HCT116 (cell line): ENCODE measurements at regions not wholly inside any gene's neighbourhood (a gene's known extent, or its start where the extent isn't known, plus 50 kb on each side); places are given as distances from the start of the nearest gene placed in this dataset.

ENCODE experiments used
- ATAC-seq: fragments of 200-7000 bp; cut with Tn5 transposase; 2 replicates; pipeline ENCODE4 v1.9.1; 2020; ENCODE audit warnings: mild to moderate bottlenecking, moderate library complexity
- BruUV-seq: library from RNA; stranded (reverse); fragments of 400-500 nt; replicated peaks from 2 replicates; lab custom pipeline; 2021; lab: Mats Ljungman, UMichigan
- CTCF ChIA-PET: fragments of 300-600 bp; sonication (Branson Sonifier 250); formaldehyde crosslinking; loops from one replicate; lab custom pipeline; 2021; ENCODE audit warnings: antibody characterized with exemption; lab: Charles Lee
- POLR2A ChIA-PET: fragments of 300-600, 350-600 bp; sonication (Branson Sonifier 250); formaldehyde crosslinking; loops from one replicate; lab custom pipeline; 2021; ENCODE audit warnings: antibody characterized with exemption; lab: Charles Lee
- RAD21 ChIA-PET, 2 experiments: fragments of 300-600 bp; sonication (Branson Sonifier 250); formaldehyde crosslinking; loops; one replicate each; lab custom pipeline; 2023; ENCODE audit warnings: low total read pairs in 2 of 2; ENCODE audit not compliant: uncharacterized antibody in 2 of 2, unreplicated experiment in 2 of 2, low non-redundant PET in 1 of 2; lab: Charles Lee
- DNase-seq: peaks from one replicate; pipeline ENCODE4 v3.0.0-alpha.2; 2010; ENCODE audit warnings: low read depth, low spot score
- H2AFZ ChIP-seq: fragments of 200-600 bp; shearing (Covaris generic), sonication (generic); 2 replicates; pipeline ENCODE4 v1.6.1; 2017; ENCODE audit warnings: low read depth, mixed run types, mixed read lengths, antibody characterized with exemption, low read length; ENCODE audit not compliant: poor library complexity, severe bottlenecking
- H3K27ac ChIP-seq: 2 replicates; pipeline ENCODE4 v1.5.1; 2012; ENCODE audit warnings: low read depth, low read length
- H3K27me3 ChIP-seq: fragments of 200-600 bp; sonication (generic); 2 replicates; pipeline ENCODE4 v1.6.1; 2016; ENCODE audit warnings: mixed run types, low read length, mixed read lengths; ENCODE audit not compliant: insufficient read depth
- H3K36me3 ChIP-seq, 2 experiments: fragments of 200-500 bp in 1 of 2; fragments of 200-600 bp in 1 of 2; sonication (Bioruptor generic) in 1 of 2; sonication (generic) in 1 of 2; 2 replicates each; pipeline versions ENCODE4 v1.5.1 to v1.6.1; 2014 to 2016; ENCODE audit warnings: low read length in 2 of 2, inconsistent platforms in 1 of 2, mixed read lengths in 1 of 2, mixed run types in 1 of 2; ENCODE audit not compliant: insufficient read depth in 2 of 2, control insufficient read depth in 1 of 2
- H3K4me1 ChIP-seq, 2 experiments: fragments of 200-600 bp in 1 of 2; sonication (generic) in 1 of 2; 2 replicates each; pipeline versions ENCODE4 v1.5.1 to v1.6.1; 2012 to 2017; ENCODE audit warnings: low read length in 2 of 2, inconsistent platforms in 1 of 2, mild to moderate bottlenecking in 1 of 2, mixed read lengths in 1 of 2, mixed run types in 1 of 2, moderate library complexity in 1 of 2; ENCODE audit not compliant: insufficient read depth in 2 of 2, control insufficient read depth in 1 of 2
- H3K4me2 ChIP-seq: fragments of 200-600 bp; sonication (generic); 2 replicates; pipeline ENCODE4 v1.6.1; 2017; ENCODE audit warnings: mixed run types, low read length, mixed read lengths
- H3K4me3 ChIP-seq, 2 experiments: fragments of 200-600 bp in 1 of 2; sonication (generic) in 1 of 2; replicated peaks in 1 of 2; 2 replicates each; pipeline ENCODE4 v1.5.1; 2011 to 2016; ENCODE audit warnings: low read length in 2 of 2, control low read depth in 1 of 2, low read depth in 1 of 2, mild to moderate bottlenecking in 1 of 2, mixed read lengths in 1 of 2, mixed run types in 1 of 2
- H3K79me2 ChIP-seq: fragments of 200-600 bp; sonication (generic); 2 replicates; pipeline ENCODE4 v1.6.1; 2017; ENCODE audit warnings: mild to moderate bottlenecking, mixed run types, low read length, moderate library complexity, mixed read lengths; ENCODE audit not compliant: insufficient read depth
- H3K9ac ChIP-seq: fragments of 200-600 bp; sonication (generic); 2 replicates; pipeline ENCODE4 v1.6.1; 2016; ENCODE audit warnings: low read length, mixed read lengths
- H3K9me2 ChIP-seq: fragments of 200-600 bp; sonication (generic), shearing (Covaris generic); 2 replicates; pipeline ENCODE4 v1.6.1; 2017; ENCODE audit warnings: mixed run types, mild to moderate bottlenecking, moderate library complexity; ENCODE audit not compliant: insufficient read depth
- H3K9me3 ChIP-seq, 2 experiments: fragments of 200-500 bp in 1 of 2; fragments of 200-600 bp in 1 of 2; sonication (Bioruptor generic) in 1 of 2; sonication (generic) in 1 of 2; 2 replicates each; pipeline ENCODE4 v1.6.1; 2014 to 2017; ENCODE audit warnings: low read length in 2 of 2, mixed read lengths in 2 of 2, inconsistent platforms in 1 of 2, low read depth in 1 of 2, mild to moderate bottlenecking in 1 of 2, mixed run types in 1 of 2, moderate library complexity in 1 of 2; ENCODE audit not compliant: control insufficient read depth in 1 of 2, insufficient read depth in 1 of 2
- H4K20me1 ChIP-seq: fragments of 200-600 bp; sonication (generic), shearing (Covaris generic); 2 replicates; pipeline ENCODE4 v1.6.1; 2017; ENCODE audit warnings: mixed run types, mild to moderate bottlenecking, moderate library complexity; ENCODE audit not compliant: insufficient read depth
- CBX3 ChIP-seq: IDR thresholded peaks from 2 replicates; pipeline ENCODE4 v1.6.1; 2012; ENCODE audit warnings: low read depth
- CEBPB ChIP-seq: IDR thresholded peaks from 2 replicates; pipeline ENCODE4 v1.6.1; 2012; ENCODE audit warnings: low read depth
- EGR1 ChIP-seq: IDR thresholded peaks from 2 replicates; pipeline ENCODE4 v1.6.1; 2012; ENCODE audit warnings: low read depth
- ELF1 ChIP-seq: IDR thresholded peaks from 2 replicates; pipeline ENCODE4 v1.6.1; 2012; ENCODE audit warnings: low read depth, borderline replicate concordance
- EZH2 ChIP-seq: fragments of 200-600 bp; sonication (generic); IDR thresholded peaks from 2 replicates; pipeline ENCODE4 v1.6.1; 2017; ENCODE audit warnings: antibody characterized with exemption, mixed run types
- FOSL1 ChIP-seq: IDR thresholded peaks from 2 replicates; pipeline ENCODE4 v1.6.1; 2012; ENCODE audit warnings: low read depth
- JUND ChIP-seq: IDR thresholded peaks from 2 replicates; pipeline ENCODE4 v1.6.1; 2012
- POLR2A ChIP-seq: IDR thresholded peaks from 2 replicates; pipeline ENCODE4 v1.7.0; 2011; ENCODE audit warnings: borderline replicate concordance; ENCODE audit not compliant: insufficient read depth, insufficient read length; ENCODE audit errors: extremely low read depth
- POLR2AphosphoS5 ChIP-seq: IDR thresholded peaks from 2 replicates; pipeline ENCODE4 v1.6.1; 2011; ENCODE audit warnings: mild to moderate bottlenecking, low read depth, low read length, moderate library complexity
- RAD21 ChIP-seq: IDR thresholded peaks from 2 replicates; pipeline ENCODE4 v1.6.1; 2012; ENCODE audit warnings: low read depth, mild to moderate bottlenecking
- SIN3A ChIP-seq: IDR thresholded peaks from 2 replicates; pipeline ENCODE4 v1.6.1; 2012; ENCODE audit warnings: low read depth
- SP1 ChIP-seq: IDR thresholded peaks from 2 replicates; pipeline ENCODE4 v1.6.1; 2012; ENCODE audit warnings: low read depth
- SRF ChIP-seq: IDR thresholded peaks from 2 replicates; pipeline ENCODE4 v1.6.1; 2012; ENCODE audit warnings: low read depth
- TCF7L2 ChIP-seq: IDR thresholded peaks from 2 replicates; pipeline ENCODE4 v1.7.0; 2011; ENCODE audit warnings: borderline replicate concordance, inconsistent platforms; ENCODE audit not compliant: insufficient read depth, insufficient read length; ENCODE audit errors: extremely low read depth
- YY1 ChIP-seq: IDR thresholded peaks from 2 replicates; pipeline ENCODE4 v1.6.1; 2011; ENCODE audit warnings: low read length, low read depth, moderate library complexity, mild to moderate bottlenecking; ENCODE audit not compliant: insufficient replicate concordance; ENCODE audit errors: extremely low read depth
- ZFX ChIP-seq: fragments of 450-650 bp; IDR thresholded peaks from 2 replicates; pipeline ENCODE4 v1.6.1; 2017
- intact Hi-C: fragments of 100-400 bp; cut with micrococcal nuclease; formaldehyde crosslinking; loops from 2 replicates; pipeline ENCODE4 v1.10.0; 2022
- TF ChIP-seq, protein P1 (sequence below): IDR thresholded peaks from 2 replicates; pipeline ENCODE4 v1.6.1; 2012
- TF ChIP-seq, protein P2 (sequence below): IDR thresholded peaks from 2 replicates; pipeline ENCODE4 v1.6.1; 2012
- TF ChIP-seq, protein P3 (sequence below), 3 experiments: fragments of 200-600 bp in 1 of 3; sonication (generic) in 1 of 3; IDR thresholded peaks in 2 of 3; conservative IDR thresholded peaks in 1 of 3; 2 replicates each; pipeline ENCODE4 v1.5.1; 2012 to 2017; ENCODE audit warnings: low read depth in 2 of 3, low read length in 2 of 3, antibody characterized with exemption in 1 of 3, borderline replicate concordance in 1 of 3, control low read depth in 1 of 3, mild to moderate bottlenecking in 1 of 3, mixed read lengths in 1 of 3, mixed run types in 1 of 3, moderate library complexity in 1 of 3; ENCODE audit not compliant: insufficient read depth in 1 of 3
- TF ChIP-seq, protein P4 (sequence below): IDR thresholded peaks from 2 replicates; pipeline ENCODE4 v1.6.1; 2011; ENCODE audit warnings: mild to moderate bottlenecking, low read length, moderate library complexity; ENCODE audit not compliant: insufficient replicate concordance; ENCODE audit errors: extremely low read depth

DNA sequence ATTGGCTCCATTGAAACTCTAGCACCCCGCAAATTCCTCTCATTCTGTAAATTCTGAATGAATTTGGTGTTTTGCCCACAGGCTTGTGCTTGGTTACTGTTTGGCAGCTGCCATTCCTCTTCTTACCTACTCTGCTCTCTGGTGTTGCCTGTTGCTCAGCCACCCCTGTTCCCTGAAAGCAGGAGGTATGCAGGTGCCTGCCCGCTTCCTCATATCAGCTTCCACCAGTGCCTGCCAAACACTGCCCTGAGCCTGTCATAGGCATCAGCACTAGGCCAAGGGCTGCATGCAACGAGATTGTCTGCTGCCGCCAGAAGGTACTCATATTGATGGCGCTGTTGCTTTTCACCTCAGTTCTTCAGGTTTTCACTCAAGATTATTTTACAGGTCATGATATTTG, 978.1 kb downstream of the C4orf33 start:
- RAD21 ChIA-PET: no interaction called here
- intact Hi-C loops: no loop called here
- no peaks in the 10 kb centered on the region for H4K20me1 ChIP-seq
- TF ChIP-seq RAD21: no peak
- no peak for TF ChIP-seq POLR2A
- no peak for TF ChIP-seq TCF7L2
- no peak for TF ChIP-seq POLR2AphosphoS5
- no peak for TF ChIP-seq ZFX
- TF ChIP-seq JUND: no peak
- no peak for TF ChIP-seq SIN3A
- no peak for TF ChIP-seq YY1
- no peak for TF ChIP-seq ELF1
- TF ChIP-seq, protein P1, sequence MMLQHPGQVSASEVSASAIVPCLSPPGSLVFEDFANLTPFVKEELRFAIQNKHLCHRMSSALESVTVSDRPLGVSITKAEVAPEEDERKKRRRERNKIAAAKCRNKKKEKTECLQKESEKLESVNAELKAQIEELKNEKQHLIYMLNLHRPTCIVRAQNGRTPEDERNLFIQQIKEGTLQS: no peak
- TF ChIP-seq EZH2: no peak
- TF ChIP-seq CBX3: no peak
- TF ChIP-seq, protein P2, sequence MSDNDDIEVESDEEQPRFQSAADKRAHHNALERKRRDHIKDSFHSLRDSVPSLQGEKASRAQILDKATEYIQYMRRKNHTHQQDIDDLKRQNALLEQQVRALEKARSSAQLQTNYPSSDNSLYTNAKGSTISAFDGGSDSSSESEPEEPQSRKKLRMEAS: no peak
- TF ChIP-seq, protein P3, sequence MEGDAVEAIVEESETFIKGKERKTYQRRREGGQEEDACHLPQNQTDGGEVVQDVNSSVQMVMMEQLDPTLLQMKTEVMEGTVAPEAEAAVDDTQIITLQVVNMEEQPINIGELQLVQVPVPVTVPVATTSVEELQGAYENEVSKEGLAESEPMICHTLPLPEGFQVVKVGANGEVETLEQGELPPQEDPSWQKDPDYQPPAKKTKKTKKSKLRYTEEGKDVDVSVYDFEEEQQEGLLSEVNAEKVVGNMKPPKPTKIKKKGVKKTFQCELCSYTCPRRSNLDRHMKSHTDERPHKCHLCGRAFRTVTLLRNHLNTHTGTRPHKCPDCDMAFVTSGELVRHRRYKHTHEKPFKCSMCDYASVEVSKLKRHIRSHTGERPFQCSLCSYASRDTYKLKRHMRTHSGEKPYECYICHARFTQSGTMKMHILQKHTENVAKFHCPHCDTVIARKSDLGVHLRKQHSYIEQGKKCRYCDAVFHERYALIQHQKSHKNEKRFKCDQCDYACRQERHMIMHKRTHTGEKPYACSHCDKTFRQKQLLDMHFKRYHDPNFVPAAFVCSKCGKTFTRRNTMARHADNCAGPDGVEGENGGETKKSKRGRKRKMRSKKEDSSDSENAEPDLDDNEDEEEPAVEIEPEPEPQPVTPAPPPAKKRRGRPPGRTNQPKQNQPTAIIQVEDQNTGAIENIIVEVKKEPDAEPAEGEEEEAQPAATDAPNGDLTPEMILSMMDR (IDR thresholded peaks at IDR 0.05 in 2 of 3, conservative IDR thresholded peaks at IDR 0.05 in 1 of 3; ENCODE audit: borderline replicate concordance in 1 of 3, insufficient read depth in 1 of 3, low read depth in 2 of 3, low read length in 2 of 3): no peak
- TF ChIP-seq CEBPB: no peak
- no peak for TF ChIP-seq FOSL1
- TF ChIP-seq, protein P4, sequence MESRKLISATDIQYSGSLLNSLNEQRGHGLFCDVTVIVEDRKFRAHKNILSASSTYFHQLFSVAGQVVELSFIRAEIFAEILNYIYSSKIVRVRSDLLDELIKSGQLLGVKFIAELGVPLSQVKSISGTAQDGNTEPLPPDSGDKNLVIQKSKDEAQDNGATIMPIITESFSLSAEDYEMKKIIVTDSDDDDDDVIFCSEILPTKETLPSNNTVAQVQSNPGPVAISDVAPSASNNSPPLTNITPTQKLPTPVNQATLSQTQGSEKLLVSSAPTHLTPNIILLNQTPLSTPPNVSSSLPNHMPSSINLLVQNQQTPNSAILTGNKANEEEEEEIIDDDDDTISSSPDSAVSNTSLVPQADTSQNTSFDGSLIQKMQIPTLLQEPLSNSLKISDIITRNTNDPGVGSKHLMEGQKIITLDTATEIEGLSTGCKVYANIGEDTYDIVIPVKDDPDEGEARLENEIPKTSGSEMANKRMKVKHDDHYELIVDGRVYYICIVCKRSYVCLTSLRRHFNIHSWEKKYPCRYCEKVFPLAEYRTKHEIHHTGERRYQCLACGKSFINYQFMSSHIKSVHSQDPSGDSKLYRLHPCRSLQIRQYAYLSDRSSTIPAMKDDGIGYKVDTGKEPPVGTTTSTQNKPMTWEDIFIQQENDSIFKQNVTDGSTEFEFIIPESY: no peak
- TF ChIP-seq SRF: no peak
- TF ChIP-seq EGR1: no peak
- no peak for TF ChIP-seq SP1
- no peaks in the 10 kb centered on the region for H3K9me3 ChIP-seq
- H3K9ac ChIP-seq: no peak overlapping the region
- ATAC-seq: no peak
- POLR2A ChIA-PET: no interaction called here
- no peak overlapping the region for H2AFZ ChIP-seq
- DNase-seq: no peak
- no peaks in the 10 kb centered on the region for H3K9me2 ChIP-seq
- no TSS peak for BruUV-seq
- CTCF ChIA-PET: no interaction called here
- H3K79me2 ChIP-seq: no peaks in the 10 kb centered on the region
- no peaks in the 10 kb centered on the region for H3K36me3 ChIP-seq
- H3K4me3 ChIP-seq: no peak overlapping the region
- H3K4me1 ChIP-seq: no peaks in the 10 kb centered on the region
- H3K27me3 ChIP-seq: no peaks in the 10 kb centered on the region
- H3K27ac ChIP-seq: no peak overlapping the region
- H3K4me2 ChIP-seq: no peak overlapping the region
